ENCODE measurements at regions not wholly inside any gene's neighbourhood (a gene's known extent, or its start where the extent isn't known, plus 50 kb on each side); places are given as distances from the start of the nearest gene placed in this dataset.

- Histone ChIP-seq H3K36me3 (no peaks in the 10 kb centered on the region), H3K4me3 (no peak overlapping the region), H3K4me1 (peaks cover 0 to 16% (median 0%) of the 10 kb centered on the region in 6 donors), H3K9me3 (no peaks in the 10 kb centered on the region), H3K27me3 (replicated peaks in 1 of 7) (no peaks in the 10 kb centered on the region), H3K27ac (no peak overlapping the region)
- no peak for DNase-seq
- intact Hi-C loops (cut with DNase I; ENCODE audit: low total_unique reads) = no loop called here
- TF ChIP-seq CTCF (IDR thresholded peaks at IDR 0.05 in 8 of 11, conservative IDR thresholded peaks at IDR 0.05 in 3 of 11) = no peak
- TF ChIP-seq POLR2AphosphoS5 (IDR thresholded peaks at IDR 0.05) = no peak
- TF ChIP-seq POLR2A (IDR thresholded peaks at IDR 0.05) = no peak
- WGBS, 5 donors = 63 to 94% (median 68%) methylated on average over 4 of the region's 4 CpGs
These were observed 65.7 kb upstream of the NOCT start for GRCh38 chr4:138949866-138950265.

- Histone ChIP-seq H3K27me3 (replicated peaks in 1 of 7) (no peaks in the 10 kb centered on the region), H3K27ac (no peak overlapping the region), H3K4me3 (no peak overlapping the region), H3K36me3 (no peaks in the 10 kb centered on the region), H3K9me3 (no peaks in the 10 kb centered on the region), H3K4me1 (peaks cover 0 to 7% (median 0%) of the 10 kb centered on the region in 6 donors)
- TF ChIP-seq POLR2A (IDR thresholded peaks at IDR 0.05) = no peak
- TF ChIP-seq CTCF (IDR thresholded peaks at IDR 0.05 in 8 of 11, conservative IDR thresholded peaks at IDR 0.05 in 3 of 11) = no peak
- TF ChIP-seq POLR2AphosphoS5 (IDR thresholded peaks at IDR 0.05) = no peak
- intact Hi-C loops (cut with DNase I; ENCODE audit: low total_unique reads) = no loop called here
- DNase-seq = no peak
- 80 to 91% (median 87%) methylated on average over 2 of the region's 2 CpGs for WGBS, 5 donors
These were observed 66.7 kb upstream of the NOCT start for GRCh38 chr4:138948918-138949317.

GRCh38 chr4:138946306-138946705 lies 69.3 kb upstream of the NOCT start:
- WGBS, 5 donors = 73 to 92% (median 77%) methylated on average over 1 of the region's 1 CpG
- H3K27ac ChIP-seq = no peak overlapping the region

GRCh38 chr4:138945840-138946239 lies 69.7 kb upstream of the NOCT start:
- TF ChIP-seq POLR2A (IDR thresholded peaks at IDR 0.05) (no peak), CTCF (IDR thresholded peaks at IDR 0.05 in 8 of 11, conservative IDR thresholded peaks at IDR 0.05 in 3 of 11) (no peak), POLR2AphosphoS5 (IDR thresholded peaks at IDR 0.05) (no peak)
- intact Hi-C loops (cut with DNase I; ENCODE audit: low total_unique reads) = no loop called here
- no peaks in the 10 kb centered on the region for H3K36me3 ChIP-seq
- no peaks in the 10 kb centered on the region for H3K9me3 ChIP-seq
- no peak overlapping the region for H3K27ac ChIP-seq
- H3K4me1 ChIP-seq = no peaks in the 10 kb centered on the region
- no peaks in the 10 kb centered on the region for H3K27me3 ChIP-seq (replicated peaks in 1 of 7)
- no peak for DNase-seq
- H3K4me3 ChIP-seq = no peak overlapping the region
- 63 to 90% (median 81%) methylated on average over 1 of the region's 1 CpG for WGBS, 5 donors

More at GRCh38 chr4:138946306-138946705, 69.3 kb upstream of the NOCT start:
- Histone ChIP-seq H3K9me3 (no peaks in the 10 kb centered on the region), H3K4me1 (no peaks in the 10 kb centered on the region), H3K4me3 (no peak overlapping the region), H3K36me3 (no peaks in the 10 kb centered on the region), H3K27me3 (replicated peaks in 1 of 7) (no peaks in the 10 kb centered on the region)
- intact Hi-C loops (cut with DNase I; ENCODE audit: low total_unique reads) = no loop called here
- TF ChIP-seq CTCF (IDR thresholded peaks at IDR 0.05 in 8 of 11, conservative IDR thresholded peaks at IDR 0.05 in 3 of 11) = no peak
- TF ChIP-seq POLR2A (IDR thresholded peaks at IDR 0.05) = no peak
- no peak for TF ChIP-seq POLR2AphosphoS5 (IDR thresholded peaks at IDR 0.05)
- no peak for DNase-seq
